Ishikawa (cell line): ENCODE measurements at regions not wholly inside any gene's neighbourhood (a gene's known extent, or its start where the extent isn't known, plus 50 kb on each side); places are given as distances from the start of the nearest gene placed in this dataset.

ENCODE experiments used
- CEBPB ChIP-seq: IDR thresholded peaks from 2 replicates; pipeline ENCODE4 v1.6.1; 2012
- CREB1 ChIP-seq: IDR thresholded peaks from 2 replicates; pipeline ENCODE4 v1.6.1; 2012; ENCODE audit warnings: low read depth
- EGR1 ChIP-seq: IDR thresholded peaks from 2 replicates; pipeline ENCODE4 v1.6.1; 2012
- EP300 ChIP-seq: IDR thresholded peaks from 2 replicates; pipeline ENCODE4 v1.6.1; 2012; ENCODE audit warnings: borderline replicate concordance
- FOXM1 ChIP-seq: IDR thresholded peaks from 2 replicates; pipeline ENCODE4 v1.6.1; 2012; ENCODE audit warnings: low read depth, borderline replicate concordance
- MAX ChIP-seq: IDR thresholded peaks from 2 replicates; pipeline ENCODE4 v1.6.1; 2012
- NFIC ChIP-seq: IDR thresholded peaks from 2 replicates; pipeline ENCODE4 v1.6.1; 2012
- RAD21 ChIP-seq: IDR thresholded peaks from 2 replicates; pipeline ENCODE4 v1.6.1; 2012; ENCODE audit warnings: low read depth
- REST ChIP-seq: IDR thresholded peaks from 2 replicates; pipeline ENCODE4 v1.6.1; 2012; ENCODE audit warnings: low read depth, mild to moderate bottlenecking
- TAF1 ChIP-seq: IDR thresholded peaks from 2 replicates; pipeline ENCODE4 v1.6.1; 2012; ENCODE audit warnings: low read depth, mild to moderate bottlenecking
- TCF12 ChIP-seq: IDR thresholded peaks from 2 replicates; pipeline ENCODE4 v1.6.1; 2012; ENCODE audit warnings: low read depth
- TEAD4 ChIP-seq: IDR thresholded peaks from 2 replicates; pipeline ENCODE4 v1.6.1; 2012
- YY1 ChIP-seq: IDR thresholded peaks from 2 replicates; pipeline ENCODE4 v1.6.1; 2012; ENCODE audit warnings: low read depth
- ZBTB7A ChIP-seq: IDR thresholded peaks from 2 replicates; pipeline ENCODE4 v1.6.1; 2012; ENCODE audit warnings: low read depth
- TF ChIP-seq, protein P1 (sequence below): IDR thresholded peaks from 2 replicates; pipeline ENCODE4 v1.6.1; 2012

DNA sequence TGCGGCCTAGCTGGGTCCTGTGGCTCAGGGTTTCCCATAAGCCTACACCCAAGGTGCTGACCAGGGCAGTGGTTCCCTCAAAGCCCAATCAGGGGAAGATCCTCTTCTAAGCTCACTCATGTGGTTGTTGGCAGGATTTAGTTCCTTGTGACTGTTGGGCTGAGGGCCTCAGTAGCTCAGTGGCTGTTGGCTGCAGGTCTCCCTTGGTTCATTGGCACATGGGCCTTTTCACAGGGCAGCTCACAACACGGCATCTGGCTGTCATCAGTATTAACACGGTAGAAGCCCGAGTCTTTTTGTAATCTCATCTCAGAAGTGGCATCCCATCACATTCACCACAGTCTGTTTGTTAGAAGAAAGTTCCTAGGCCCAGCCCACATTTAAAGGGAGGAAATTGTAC, 188.2 kb upstream of the HMCN1 start:
- TF ChIP-seq REST = no peak

- TF ChIP-seq TEAD4 = 0 out of 2 replicates have a peak, but pooled peaks have one; percentile 6
- TF ChIP-seq NFIC = no peak
- no peak for TF ChIP-seq REST
- TF ChIP-seq ZBTB7A = no peak
These were observed 192.3 kb upstream of the HMCN1 start for GRCh38 chr1:185541871-185542301.

DNA sequence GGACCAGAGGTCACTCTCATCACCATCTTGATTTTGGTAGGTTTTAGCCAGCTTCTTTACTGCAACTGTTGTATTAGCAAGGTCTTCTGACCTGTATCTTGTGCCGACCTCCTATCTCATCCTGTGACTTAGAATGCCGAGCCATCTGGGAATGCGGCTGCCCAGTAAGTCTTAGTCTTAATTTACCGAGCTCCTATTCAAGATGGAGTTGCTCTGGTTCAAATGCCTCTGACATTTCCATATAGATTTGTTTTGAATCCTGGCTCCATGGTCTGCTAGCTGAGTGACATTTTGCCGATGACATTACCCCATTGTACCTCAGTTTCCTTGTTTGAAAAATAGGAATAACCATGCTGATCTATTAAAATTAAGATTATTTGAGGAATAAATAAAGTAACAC, 193.9 kb upstream of the HMCN1 start:
- TF ChIP-seq FOXM1 (no peak), MAX (no peak), YY1 (no peak), TCF12 (no peak), RAD21 (no peak), EGR1 (no peak), NFIC (no peak), REST (no peak), CEBPB (no peak)
- TF ChIP-seq, protein P1, sequence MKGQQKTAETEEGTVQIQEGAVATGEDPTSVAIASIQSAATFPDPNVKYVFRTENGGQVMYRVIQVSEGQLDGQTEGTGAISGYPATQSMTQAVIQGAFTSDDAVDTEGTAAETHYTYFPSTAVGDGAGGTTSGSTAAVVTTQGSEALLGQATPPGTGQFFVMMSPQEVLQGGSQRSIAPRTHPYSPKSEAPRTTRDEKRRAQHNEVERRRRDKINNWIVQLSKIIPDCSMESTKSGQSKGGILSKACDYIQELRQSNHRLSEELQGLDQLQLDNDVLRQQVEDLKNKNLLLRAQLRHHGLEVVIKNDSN = no peak

- TF ChIP-seq NFIC (no peak), TAF1 (no peak), CREB1 (no peak), RAD21 (no peak)
These were observed 194.8 kb upstream of the HMCN1 start for GRCh38 chr1:185539277-185539943.

GRCh38 chr1:185537596-185537995, 196.6 kb upstream of the HMCN1 start:
- TF ChIP-seq TAF1 = no peak
- TF ChIP-seq, protein P1 = no peak
- TF ChIP-seq FOXM1 = no peak
- no peak for TF ChIP-seq YY1
- TF ChIP-seq RAD21 = no peak
- no peak for TF ChIP-seq TCF12
- TF ChIP-seq NFIC = no peak
- no peak for TF ChIP-seq TEAD4
- TF ChIP-seq CREB1 = no peak
- TF ChIP-seq EGR1 = no peak
- TF ChIP-seq EP300 = no peak
- no peak for TF ChIP-seq REST
- no peak for TF ChIP-seq MAX
- TF ChIP-seq ZBTB7A = no peak
- no peak for TF ChIP-seq CEBPB
